HG03066 (cell line): ENCODE measurements at regions not wholly inside any gene's neighbourhood (a gene's known extent, or its start where the extent isn't known, plus 50 kb on each side); places are given as distances from the start of the nearest gene placed in this dataset.

Experiments used
- ATAC-seq: cut with Tn5 transposase; IDR thresholded peaks from one replicate; pipeline ENCODE4 v1.9.1; 2021; ENCODE audit warnings: low read depth; ENCODE audit not compliant: unreplicated experiment

DNA sequence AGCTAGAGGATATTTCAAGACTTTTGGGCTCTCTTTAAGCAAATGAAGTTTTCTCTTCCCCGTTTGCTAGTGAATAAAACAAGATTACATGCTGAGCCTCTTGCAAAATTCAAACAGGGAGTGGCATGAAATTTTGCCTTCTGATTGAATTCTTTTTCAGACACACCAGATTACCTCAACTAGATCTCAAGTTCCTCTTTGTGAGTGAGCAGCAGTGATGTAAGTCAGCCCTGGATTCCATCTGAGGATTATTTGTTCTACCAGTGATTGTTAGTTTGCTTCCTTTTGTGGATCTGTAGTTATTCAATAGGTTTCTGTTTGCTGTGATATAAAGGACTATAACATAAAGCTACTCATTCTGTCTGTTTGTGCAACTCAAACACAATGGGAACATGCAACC lies 407.7 kb downstream of the LMO7 start:
- ATAC-seq: no peak

DNA sequence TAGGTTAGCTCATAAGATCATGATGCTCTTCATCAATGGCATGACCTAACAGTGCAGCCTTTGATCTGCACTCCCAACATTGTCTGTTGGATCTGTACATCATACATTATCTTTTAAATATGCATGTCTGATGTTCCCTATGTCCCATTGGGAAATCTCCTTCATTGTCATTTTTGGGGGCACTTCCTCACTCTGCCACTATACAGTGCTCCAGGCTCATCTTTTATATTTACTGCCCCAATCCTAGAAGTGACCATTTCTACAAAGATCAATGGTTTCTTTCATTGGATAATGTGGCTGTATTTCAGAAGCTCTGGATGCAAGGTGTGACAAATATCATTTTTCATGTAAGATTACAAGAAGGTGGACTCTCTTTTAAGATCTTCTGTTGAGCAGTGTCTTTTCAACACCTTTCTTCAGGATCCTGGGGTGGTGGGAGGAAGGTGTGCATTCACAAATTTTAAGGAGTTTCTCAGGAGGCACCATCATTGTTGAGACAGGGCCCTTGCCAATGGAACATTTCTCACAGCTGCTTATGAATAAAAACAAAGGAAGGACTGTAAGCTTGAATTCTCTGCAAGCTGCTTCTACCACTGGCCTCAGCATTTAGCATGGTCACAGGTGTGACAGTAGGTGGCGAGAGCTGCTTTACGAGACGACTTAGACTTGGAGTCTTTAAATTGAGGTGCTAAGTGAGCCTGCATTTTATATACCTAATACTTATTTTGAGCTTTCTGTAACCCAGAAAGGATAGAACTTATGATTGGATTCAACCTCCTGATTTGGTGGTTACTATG lies 403.0 kb downstream of the LMO7 start:
- no peak for ATAC-seq

DNA sequence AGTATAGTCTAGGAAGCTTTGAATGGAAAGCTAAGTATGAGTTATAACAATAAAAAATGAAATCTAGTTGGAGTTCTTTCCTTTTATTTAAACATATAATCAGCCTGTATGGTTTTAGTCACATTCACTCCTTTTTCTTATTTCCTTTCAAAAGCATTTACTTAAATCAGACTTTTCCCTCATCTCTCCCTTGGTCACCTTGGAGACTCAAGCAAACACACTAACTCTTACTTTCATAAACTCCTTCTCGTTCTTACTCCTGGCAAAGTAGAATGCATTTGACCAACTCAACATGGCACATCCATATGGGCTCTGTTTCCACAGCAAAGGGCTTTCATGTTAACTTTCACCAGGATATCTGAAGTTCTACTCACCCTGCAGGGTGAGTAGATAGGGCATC lies 400.0 kb downstream of the LMO7 start:
- no peak for ATAC-seq

DNA sequence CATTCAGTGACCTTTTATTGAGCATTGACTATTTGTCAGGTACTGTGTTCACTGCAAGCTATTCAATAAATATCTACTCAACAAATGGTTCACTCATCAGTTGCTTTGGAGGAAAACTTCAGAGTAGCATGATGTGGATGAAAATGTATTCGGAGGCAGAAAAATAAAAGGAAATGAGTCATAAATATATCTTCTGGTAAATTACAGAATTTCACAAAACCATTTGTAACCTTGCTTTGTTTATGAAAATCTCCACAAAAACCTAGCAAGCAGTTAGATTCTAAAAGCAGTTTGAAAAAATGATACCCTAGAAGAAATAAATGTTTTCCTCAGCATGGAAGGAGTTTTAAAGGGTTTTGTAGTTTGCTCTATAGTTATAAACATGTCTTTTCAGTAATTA lies 399.6 kb downstream of the LMO7 start:
- no peak for ATAC-seq

DNA sequence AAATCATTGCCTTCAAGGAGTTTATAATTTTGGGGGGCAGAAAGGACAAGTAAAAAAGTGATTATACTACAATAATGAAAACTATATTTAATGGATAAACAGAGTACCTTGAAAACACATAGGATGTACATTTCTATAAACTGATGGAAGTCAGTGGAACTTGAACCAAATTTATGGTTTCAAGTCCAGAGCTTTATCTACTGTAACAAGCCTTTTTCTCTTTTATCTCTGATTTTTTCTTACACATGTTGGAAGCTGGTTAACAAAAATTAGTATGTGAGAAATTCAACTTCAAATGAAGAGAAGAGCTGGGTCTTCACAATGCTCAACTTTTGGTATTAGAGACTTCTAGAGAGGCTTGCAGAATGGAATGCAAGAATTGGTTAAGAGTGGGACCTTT lies 393.6 kb downstream of the LMO7 start:
- no peak for ATAC-seq

DNA sequence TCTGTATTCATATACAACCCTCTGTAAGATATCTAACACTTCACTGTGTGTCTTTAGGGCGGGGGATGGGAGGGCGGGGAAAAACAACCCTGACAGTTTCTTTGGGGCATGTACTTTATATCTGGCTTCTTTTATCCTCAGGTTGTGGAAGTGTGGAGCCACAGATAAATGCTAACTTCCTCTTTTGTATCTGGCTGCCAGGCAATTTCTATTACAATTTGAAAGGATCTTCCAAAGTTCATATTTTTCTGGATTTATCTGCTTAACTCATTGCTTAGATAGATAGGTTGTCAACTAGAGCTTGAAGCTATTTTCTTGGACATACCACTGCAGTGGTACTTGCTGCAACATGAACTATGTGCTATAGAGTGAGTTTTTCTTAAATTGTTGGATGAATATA lies 393.0 kb downstream of the LMO7 start:
- no peak for ATAC-seq

DNA sequence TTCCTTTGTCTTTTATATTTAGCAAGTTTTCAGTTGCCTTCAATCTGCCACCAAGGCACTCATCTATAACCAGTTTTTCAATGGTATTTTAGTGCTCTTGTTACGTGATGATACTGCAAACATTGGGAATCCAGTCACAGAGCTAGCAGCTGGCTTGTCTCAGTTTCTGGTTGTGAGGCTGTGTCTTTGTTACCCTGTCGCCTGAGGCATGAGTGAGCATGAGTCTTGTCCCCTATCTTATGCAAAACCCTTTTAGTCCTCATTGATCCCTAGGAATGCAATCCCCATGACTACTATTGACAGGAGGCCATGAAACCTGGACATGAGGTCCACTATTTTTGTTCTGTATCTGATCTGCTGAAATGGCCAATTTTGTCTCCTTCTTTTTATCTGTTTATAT lies 391.0 kb downstream of the LMO7 start:
- ATAC-seq: no peak

DNA sequence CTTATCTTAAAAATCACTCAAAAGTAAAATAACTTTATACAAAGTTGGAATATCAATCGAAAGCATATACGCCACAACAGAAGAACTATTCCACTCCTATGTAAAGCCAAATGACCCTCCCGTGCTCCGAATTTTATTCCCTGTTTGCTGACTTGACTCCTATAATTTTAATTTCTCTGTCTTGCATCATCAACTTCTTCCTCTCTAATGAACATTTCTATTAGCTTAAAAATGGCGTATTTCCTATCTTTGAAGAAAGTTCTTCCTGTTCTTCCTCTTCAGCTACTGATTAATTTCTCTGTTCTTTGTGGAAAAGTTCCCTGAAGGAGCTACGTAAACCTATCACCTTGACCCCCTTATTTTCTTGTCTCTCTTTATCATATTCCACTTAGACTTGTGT lies 389.3 kb downstream of the LMO7 start:
- ATAC-seq: no peak

DNA sequence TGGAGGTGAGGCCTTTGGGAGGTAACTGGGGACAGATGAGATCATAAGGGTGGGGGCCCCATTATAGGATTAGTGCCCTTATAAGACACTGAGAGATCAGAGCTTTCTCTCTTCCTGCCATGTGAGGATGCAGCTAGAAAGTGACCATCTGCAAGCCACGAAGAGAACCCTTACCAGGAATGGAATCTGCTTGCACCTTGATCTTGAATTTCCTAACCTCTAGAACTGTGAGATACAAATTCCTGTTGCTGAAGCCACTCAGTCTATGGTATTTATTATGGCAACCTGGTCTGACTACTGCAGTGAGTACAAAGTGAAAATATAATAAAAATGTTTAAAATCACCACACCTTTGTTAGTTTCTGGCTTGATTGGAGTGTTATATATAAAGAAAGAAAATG lies 388.0 kb downstream of the LMO7 start:
- no peak for ATAC-seq

DNA sequence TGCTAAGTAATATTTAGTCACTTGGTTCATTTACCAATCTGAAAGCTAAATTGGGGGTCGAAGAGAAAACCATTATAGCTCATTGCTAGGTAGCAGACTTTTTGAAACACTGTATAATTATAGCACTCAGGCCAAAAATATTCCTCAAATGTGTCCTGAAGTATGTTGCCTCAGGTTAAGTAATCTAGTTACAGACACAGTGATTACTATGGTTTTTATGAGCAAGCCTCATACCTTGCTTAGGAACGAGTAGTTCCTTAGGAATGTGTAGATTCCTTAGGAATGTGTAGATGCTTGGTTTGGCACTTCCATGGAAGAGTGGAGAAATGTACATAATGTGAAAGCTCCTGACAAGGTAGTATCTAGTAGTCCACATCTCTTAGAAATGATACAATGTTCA lies 387.5 kb downstream of the LMO7 start:
- no peak for ATAC-seq

DNA sequence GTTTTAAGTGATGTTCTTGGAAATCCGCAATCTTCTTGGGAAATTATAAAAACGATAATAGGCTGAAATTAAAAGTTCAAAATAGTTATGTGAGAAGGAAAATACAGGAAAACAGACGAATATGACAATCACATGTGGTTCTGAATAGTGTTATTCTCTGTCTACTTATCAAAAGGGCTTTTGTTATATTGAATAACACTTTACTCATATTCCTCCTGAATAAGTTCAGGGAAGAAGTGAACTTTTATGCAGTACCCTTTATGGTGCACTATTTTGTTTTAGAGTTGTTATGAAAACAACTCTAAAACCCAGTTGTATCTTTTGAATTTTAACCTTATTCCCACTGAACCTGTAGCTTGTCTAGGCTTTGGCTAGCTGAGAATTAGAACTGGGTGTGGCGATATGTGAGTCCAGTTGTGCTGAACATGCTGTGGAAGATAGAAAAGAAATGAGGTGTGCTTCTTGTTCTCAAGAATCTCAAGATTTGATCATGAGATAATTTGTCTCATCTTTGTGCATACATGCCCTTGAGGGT lies 384.4 kb downstream of the LMO7 start:
- no peak for ATAC-seq

DNA sequence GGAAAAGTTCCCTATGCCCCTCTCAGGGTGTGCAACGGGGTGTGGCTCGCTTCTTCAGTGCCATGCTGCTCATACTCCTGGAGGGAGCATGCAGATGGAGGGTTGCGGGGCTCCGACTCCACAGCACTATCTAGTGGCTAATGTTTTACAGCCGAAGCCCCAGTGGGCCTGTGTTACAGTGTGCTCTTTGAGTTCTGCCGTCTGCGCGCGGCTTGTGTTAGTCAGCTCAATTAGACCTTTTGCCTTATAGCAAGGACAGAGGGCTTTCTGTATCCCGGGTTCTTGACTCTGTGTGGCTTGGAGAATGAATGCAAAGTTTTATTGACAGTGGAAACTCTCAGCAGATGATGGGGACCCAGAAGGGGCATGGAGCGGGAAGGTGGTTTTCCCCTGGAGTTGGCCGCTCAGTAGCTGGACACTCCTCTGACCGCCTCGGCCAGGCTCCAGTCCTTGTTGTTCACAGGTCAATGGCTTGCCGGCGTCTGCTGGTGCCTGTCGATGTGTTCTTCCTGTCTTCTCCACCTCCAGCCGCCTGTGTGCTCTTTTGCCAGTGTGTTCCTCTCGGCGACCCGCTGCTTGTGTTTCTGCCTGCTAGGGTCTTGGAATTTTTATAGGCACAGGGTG lies 383.4 kb downstream of the LMO7 start:
- no peak for ATAC-seq

DNA sequence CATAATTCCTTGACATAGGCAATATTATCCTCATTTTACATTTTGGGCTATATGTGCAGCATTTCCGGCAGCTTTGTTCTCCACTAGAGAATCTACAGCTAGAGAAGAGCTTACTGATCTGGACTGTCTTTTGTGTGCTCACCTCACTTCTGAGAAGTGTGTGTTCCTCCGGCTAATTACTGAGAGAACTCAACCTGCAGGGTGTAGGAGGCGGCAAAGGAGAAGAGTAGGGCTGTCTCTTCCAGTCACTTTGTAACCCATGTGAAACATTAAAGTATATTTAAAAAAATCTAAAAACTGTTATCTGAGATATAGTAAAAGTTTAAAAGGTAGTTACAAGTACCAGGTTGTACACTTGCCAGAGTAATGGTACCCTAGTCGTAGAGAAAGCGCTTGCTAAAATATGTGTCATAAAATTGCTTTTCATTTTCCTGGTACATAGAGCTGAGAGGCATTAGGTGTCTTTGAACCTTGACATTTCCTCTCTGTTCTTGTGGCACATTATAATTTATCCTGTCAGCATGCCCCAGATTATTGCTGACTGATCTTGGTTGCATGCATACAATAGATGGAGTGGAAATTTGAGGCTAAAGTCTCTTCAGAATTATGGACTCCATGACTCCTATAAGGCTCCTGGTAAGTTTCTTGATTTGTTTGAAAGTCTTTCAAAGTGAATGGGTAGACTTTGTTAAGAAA lies 381.9 kb downstream of the LMO7 start:
- ATAC-seq: no peak

DNA sequence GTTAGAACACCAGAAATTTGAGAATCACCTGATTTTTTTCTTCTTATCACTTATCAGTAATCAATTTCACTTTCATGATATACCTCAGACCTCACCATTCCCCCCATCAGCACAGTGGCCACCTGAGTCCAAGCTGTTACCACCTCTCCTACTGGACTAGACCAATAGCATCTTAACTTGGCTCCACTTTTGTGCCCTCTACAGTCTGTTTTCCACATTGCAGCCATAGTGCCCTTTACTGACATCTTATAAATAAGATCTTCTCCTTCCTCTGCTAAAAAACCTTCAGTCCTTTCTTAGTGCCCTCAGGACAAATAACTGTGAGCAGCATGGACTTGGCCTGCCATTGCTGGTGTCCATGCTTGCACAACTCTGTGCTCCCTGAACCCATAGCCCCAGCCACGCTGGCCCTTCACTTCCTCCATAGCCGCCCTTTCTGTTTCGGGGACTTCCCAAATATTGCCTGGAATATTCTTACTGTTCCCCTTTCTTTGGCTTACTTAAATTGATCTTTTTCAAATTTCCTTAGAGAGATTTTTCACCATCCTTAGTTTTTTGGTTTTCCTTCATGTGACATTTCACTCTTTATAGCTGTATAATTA lies 380.8 kb downstream of the LMO7 start:
- ATAC-seq: peak; percentile 77

DNA sequence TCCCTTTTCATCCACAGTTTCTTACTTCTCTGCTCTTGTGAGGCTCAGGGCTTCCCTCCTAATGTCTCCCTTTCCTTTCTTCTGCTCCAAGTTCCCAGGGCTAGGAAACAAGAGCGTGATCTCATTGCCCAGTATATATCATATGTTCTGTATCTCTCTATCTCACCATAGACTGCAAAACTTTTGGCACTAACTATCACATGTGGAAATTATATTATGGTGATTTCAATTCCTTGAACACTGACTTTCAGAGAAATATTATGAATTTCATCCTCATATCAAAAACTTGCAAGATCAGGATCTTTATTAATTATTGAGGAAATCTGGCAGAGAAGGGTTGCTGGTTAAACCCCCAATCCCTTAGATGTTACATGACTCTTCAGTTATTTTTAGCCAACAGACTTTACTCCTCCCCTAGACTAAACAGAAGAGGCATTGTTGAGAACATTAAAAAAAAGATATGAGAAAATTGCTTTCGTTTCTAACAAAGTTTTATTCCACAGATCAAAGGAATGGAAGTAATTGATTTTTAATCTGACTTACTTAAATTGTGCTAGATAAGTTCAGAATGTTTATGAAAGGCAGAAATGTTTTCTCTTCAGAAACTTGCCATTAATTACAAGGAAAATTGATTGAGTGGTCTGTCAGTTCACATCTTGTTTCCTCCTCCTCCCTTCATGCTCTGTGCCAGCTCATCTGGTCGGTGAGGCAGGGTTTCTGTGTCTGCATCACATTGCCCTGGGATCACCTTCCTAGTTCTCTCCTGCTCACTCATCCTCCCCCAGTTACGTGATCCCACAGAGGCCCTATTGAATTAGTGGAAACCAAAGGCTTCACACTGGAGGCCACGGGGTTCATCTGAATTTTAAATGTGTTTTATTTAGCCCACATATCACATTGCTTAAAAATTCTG lies 378.5 kb downstream of the LMO7 start:
- ATAC-seq: no peak

DNA sequence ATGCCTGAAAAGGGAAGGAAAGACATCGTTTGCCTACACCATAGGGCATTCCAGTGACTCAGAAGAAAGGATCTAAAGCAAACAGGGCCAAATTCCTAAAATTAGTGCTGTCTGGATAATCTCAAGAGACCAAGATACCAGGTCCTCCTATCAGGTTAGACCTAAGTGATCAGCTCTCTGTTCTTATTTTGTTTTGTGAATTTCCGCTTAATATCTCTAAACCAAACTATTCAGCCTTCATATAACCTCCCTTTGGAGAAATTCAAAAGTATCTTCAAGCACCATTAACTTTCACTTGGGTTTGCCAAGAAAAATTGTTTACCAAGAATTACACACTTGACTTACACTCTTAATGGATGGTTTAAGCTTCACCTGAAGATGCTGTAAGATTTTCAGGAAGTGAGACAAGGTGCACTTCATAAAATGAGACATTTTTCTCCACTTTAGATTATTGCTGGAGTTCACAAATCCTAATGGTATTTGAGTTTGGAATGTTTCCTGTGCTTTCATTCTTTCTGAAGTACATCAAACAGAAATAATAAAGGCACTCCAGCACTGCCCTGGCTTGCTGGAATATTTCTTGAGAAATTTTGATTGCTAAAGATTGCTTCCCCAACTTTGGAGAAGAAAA lies 376.1 kb downstream of the LMO7 start:
- no peak for ATAC-seq

DNA sequence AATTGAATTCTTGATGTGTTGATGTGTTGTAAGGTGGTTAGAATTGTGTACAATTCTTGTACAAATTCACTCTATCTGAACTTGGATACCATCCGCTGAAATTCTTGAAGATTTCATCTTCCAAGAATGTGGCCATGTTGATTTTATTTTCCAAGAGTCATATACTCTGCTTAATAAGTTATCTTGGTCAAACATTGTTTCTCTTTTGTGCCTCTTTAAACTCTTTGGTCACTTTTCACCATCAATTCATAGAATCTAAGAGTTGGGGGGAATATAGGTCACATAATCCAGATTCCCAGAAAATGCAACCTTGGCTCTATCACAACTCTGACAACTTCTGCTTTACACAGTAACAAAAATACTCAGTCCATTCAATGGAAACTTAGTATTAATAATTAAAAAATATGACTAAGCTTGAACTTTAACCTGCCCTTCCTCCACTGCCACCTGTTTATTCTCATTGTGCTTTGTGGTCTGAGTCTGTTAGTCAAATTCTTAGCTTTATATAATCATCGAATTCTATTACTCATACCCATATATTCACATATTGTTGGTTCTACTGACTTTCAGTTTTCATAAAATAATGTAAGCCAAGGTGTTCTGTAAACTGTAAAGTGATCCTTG lies 373.2 kb downstream of the LMO7 start:
- no peak for ATAC-seq

DNA sequence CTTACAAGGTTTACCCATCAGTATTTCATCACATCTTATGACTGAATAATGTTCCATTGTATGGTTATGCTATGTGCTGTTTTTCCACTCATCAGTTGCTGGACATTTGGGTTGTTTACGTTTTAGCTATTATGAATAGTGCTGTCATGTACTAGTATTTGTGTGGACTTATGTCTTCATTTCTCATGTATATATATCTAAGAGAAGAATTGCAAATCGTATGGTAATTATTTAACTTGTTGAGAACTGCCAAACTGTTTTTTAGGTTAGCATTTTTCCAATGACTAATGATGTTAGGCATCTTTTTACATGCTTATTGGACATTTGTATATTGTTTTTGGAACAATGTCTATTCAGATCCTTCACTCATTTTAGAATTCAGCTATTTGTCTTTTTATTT lies 368.3 kb downstream of the LMO7 start:
- no peak for ATAC-seq

DNA sequence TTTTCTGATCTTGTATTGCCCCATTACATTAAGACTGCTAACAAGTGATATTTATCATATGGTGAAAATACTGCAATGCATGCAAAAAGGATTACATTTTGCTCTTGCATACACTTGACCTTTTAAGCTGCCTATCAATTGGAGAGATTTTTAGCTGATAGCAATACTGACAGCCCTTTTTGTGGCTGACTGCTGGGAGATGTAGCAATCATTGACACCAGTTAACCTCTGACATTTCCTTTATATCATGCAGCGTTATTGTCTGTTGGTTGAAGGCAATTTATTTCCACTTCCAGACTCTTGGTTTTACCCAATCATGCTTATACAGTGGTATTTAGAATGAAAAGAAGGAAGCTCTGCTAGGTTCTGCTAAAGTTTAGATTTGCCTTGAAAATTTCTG lies 364.0 kb downstream of the LMO7 start:
- no peak for ATAC-seq
